ENCODE measurements at regions not wholly inside any gene's neighbourhood (a gene's known extent, or its start where the extent isn't known, plus 50 kb on each side); places are given as distances from the start of the nearest gene placed in this dataset.
"Not testable (repeated sequence)": the region's sequence is repeated elsewhere in the genome, so short reads cannot be mapped to it uniquely, and the experiment has no call there.

- no peak overlapping the region for H3K4me3 ChIP-seq
- DNase-seq = no peak
- no peaks in the 10 kb centered on the region for H3K9me3 ChIP-seq
- no peaks in the 10 kb centered on the region for H3K4me1 ChIP-seq
- TF ChIP-seq CTCF (IDR thresholded peaks at IDR 0.05) (no peak), POLR2A (IDR thresholded peaks at IDR 0.05) (no peak)
- no peak for ATAC-seq
- intact Hi-C loops (cut with DNase I) = no loop called here
- H3K27ac ChIP-seq = no peak overlapping the region
- H3K27me3 ChIP-seq = no peaks in the 10 kb centered on the region
- no peaks in the 10 kb centered on the region for H3K36me3 ChIP-seq
- WGBS (ENCODE audit: insufficient coverage, low coverage, low lambda C conversion rate, missing lambda C conversion rate) = 33% methylated on average over 3 of the region's 3 CpGs
These were observed 325.2 kb downstream of the CETN3 start for GRCh38 chr5:90084342-90084741.

DNA sequence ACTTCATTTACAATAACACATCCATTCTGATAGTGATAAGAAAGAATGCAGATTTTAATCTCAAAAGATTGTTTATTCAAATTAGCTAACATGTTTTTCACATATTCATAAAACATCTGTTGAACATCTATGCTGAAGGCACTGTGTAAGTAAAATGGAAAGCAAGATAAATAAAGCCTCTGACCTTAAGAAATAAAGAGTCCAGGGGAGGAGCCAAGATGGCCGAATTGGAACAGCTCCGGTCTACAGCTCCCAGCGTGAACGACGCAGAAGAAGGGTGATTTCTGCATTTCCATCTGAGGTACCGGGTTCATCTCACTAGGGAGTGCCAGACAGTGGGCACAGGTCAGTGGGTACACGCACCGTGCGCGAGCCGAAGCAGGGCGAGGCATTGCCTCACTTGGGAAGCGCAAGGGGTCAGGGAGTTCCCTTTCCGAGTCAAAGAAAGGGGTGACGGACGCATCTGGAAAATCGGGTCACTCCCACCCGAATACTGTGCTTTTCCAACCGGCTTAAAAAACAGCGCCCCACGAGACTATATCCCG, 336.5 kb downstream of the CETN3 start:
- intact Hi-C loops (cut with DNase I); H3K4me3 ChIP-seq; H3K4me1 ChIP-seq; ATAC-seq; H3K27ac ChIP-seq; H3K27me3 ChIP-seq; H3K36me3 ChIP-seq; DNase-seq; H3K9me3 ChIP-seq: not testable (repeated sequence)
- WGBS (ENCODE audit: insufficient coverage, low coverage, low lambda C conversion rate, missing lambda C conversion rate) = 84% methylated on average over 9 of the region's 22 CpGs

GRCh38 chr5:90071656-90072055, 337.9 kb downstream of the CETN3 start:
- DNase-seq (no peak), ATAC-seq (no peak)
- no peaks in the 10 kb centered on the region for H3K4me1 ChIP-seq
- no peaks in the 10 kb centered on the region for H3K9me3 ChIP-seq
- intact Hi-C loops (cut with DNase I) = no loop called here
- TF ChIP-seq CTCF (IDR thresholded peaks at IDR 0.05) (no peak), POLR2A (IDR thresholded peaks at IDR 0.05) (no peak)
- no peak overlapping the region for H3K27ac ChIP-seq
- no peaks in the 10 kb centered on the region for H3K27me3 ChIP-seq
- no peak overlapping the region for H3K4me3 ChIP-seq
- 59% methylated on average over 2 of the region's 2 CpGs for WGBS (ENCODE audit: insufficient coverage, low coverage, low lambda C conversion rate, missing lambda C conversion rate)
- no peaks in the 10 kb centered on the region for H3K36me3 ChIP-seq

- DNase-seq = no peak
These were observed 338.5 kb downstream of the CETN3 start for GRCh38 chr5:90071066-90071465.

DNA sequence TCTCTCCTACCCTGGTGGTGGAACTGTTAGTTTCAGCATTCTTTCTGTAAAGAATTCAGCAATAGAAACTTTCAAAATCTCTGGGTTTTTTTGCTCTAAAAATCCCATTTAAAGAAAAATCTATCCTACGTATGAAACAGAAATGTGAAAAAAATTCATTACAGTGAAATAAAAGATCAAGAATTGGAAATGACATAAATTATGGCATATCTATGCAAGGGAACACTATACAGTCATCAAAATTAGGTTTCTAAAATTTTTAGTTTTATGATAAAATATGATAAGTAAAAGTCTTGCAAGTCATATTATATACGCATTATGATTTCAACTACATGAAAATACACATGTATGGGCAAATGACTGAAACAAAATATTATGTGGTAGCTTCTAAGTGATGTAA, 342.6 kb downstream of the CETN3 start:
- no peak for TF ChIP-seq CTCF (IDR thresholded peaks at IDR 0.05)
- TF ChIP-seq POLR2A (IDR thresholded peaks at IDR 0.05) = no peak
- Histone ChIP-seq H3K9me3 (no peaks in the 10 kb centered on the region), H3K4me1 (no peaks in the 10 kb centered on the region), H3K36me3 (no peaks in the 10 kb centered on the region), H3K27ac (no peak overlapping the region), H3K4me3 (no peak overlapping the region), H3K27me3 (no peaks in the 10 kb centered on the region)
- ATAC-seq (no peak), DNase-seq (no peak)
- intact Hi-C loops (cut with DNase I) = no loop called here
- WGBS (ENCODE audit: insufficient coverage, low coverage, low lambda C conversion rate, missing lambda C conversion rate) = 46% methylated on average over 2 of the region's 2 CpGs

More at GRCh38 chr5:90071066-90071465, 338.5 kb downstream of the CETN3 start:
- Histone ChIP-seq H3K4me1 (no peaks in the 10 kb centered on the region), H3K27me3 (no peaks in the 10 kb centered on the region), H3K36me3 (no peaks in the 10 kb centered on the region), H3K9me3 (no peaks in the 10 kb centered on the region), H3K27ac (no peak overlapping the region), H3K4me3 (no peak overlapping the region)
- ATAC-seq = no peak
- intact Hi-C loops (cut with DNase I) = no loop called here
- no peak for TF ChIP-seq CTCF (IDR thresholded peaks at IDR 0.05)
- no peak for TF ChIP-seq POLR2A (IDR thresholded peaks at IDR 0.05)
- 0% methylated on average over 1 of the region's 1 CpG for WGBS (ENCODE audit: insufficient coverage, low coverage, low lambda C conversion rate, missing lambda C conversion rate)
